NCI-H2171 (cell line): ENCODE measurements at regions not wholly inside any gene's neighbourhood (a gene's known extent, or its start where the extent isn't known, plus 50 kb on each side); places are given as distances from the start of the nearest gene placed in this dataset.

Source experiments
- DNase-seq: peaks from one replicate; lab custom pipeline; 2025; lab: John Stamatoyannopoulos, UW

GRCh38 chr3:177569193-177569592 is 371.9 kb upstream of the TBL1XR1 start:
- DNase-seq: no peak

- DNase-seq: peak; percentile 67
Observed at GRCh38 chr3:177569875-177570657, 372.8 kb upstream of the TBL1XR1 start.

GRCh38 chr3:177571271-177571943 is 374.1 kb upstream of the TBL1XR1 start:
- DNase-seq: no peak

GRCh38 chr3:177571944-177572315 is 374.6 kb upstream of the TBL1XR1 start:
- DNase-seq: no peak

GRCh38 chr3:177574222-177574856 is 377.1 kb upstream of the TBL1XR1 start:
- DNase-seq: no peak

GRCh38 chr3:177576746-177577145 is 379.5 kb upstream of the TBL1XR1 start:
- DNase-seq: no peak

- no peak for DNase-seq
Observed at GRCh38 chr3:177578488-177578887, 381.2 kb upstream of the TBL1XR1 start.

- no peak for DNase-seq
Observed at GRCh38 chr3:177579419-177579818, 382.1 kb upstream of the TBL1XR1 start.

- no peak for DNase-seq
Observed at GRCh38 chr3:177580437-177580836, 383.2 kb upstream of the TBL1XR1 start.

GRCh38 chr3:177585271-177585670 is 388.0 kb upstream of the TBL1XR1 start:
- DNase-seq: no peak

GRCh38 chr3:177589041-177589650 is 391.9 kb upstream of the TBL1XR1 start:
- no peak for DNase-seq

GRCh38 chr3:177589911-177590381 is 392.7 kb upstream of the TBL1XR1 start:
- no peak for DNase-seq

- DNase-seq: no peak
Observed at GRCh38 chr3:177590826-177591225, 393.5 kb upstream of the TBL1XR1 start.

- no peak for DNase-seq
Observed at GRCh38 chr3:177591379-177591778, 394.1 kb upstream of the TBL1XR1 start.

GRCh38 chr3:177594096-177594495 is 396.8 kb upstream of the TBL1XR1 start:
- DNase-seq: no peak

GRCh38 chr3:177595530-177596188 is 398.4 kb upstream of the TBL1XR1 start:
- DNase-seq: no peak

- no peak for DNase-seq
Observed at GRCh38 chr3:177596248-177596815, 399.1 kb upstream of the TBL1XR1 start.

GRCh38 chr3:177596816-177597271 is 399.6 kb upstream of the TBL1XR1 start:
- DNase-seq: no peak

GRCh38 chr3:177597311-177598096 is 400.2 kb upstream of the TBL1XR1 start:
- DNase-seq: peak; percentile 15

GRCh38 chr3:177598097-177598833 is 401.0 kb upstream of the TBL1XR1 start:
- DNase-seq: no peak
